RPMI8226 (cell line): ENCODE measurements at regions not wholly inside any gene's neighbourhood (a gene's known extent, or its start where the extent isn't known, plus 50 kb on each side); places are given as distances from the start of the nearest gene placed in this dataset.

ENCODE experiments used
- DNase-seq: peaks from one replicate; pipeline ENCODE4 v3.0.0-alpha.2; 2015

GRCh38 chr16:55126456-55126855 is 195.8 kb downstream of the IRX5 start:
- DNase-seq = no peak

GRCh38 chr16:55130456-55130855 is 193.5 kb upstream of the IRX6 start:
- no peak for DNase-seq

- DNase-seq = no peak
Observed at GRCh38 chr16:55130911-55131310, 193.1 kb upstream of the IRX6 start.

GRCh38 chr16:55133654-55134053 is 190.3 kb upstream of the IRX6 start:
- DNase-seq = no peak

- no peak for DNase-seq
Observed at GRCh38 chr16:55136356-55137150, 187.4 kb upstream of the IRX6 start.

GRCh38 chr16:55138298-55138697 is 185.7 kb upstream of the IRX6 start:
- no peak for DNase-seq

- no peak for DNase-seq
Observed at GRCh38 chr16:55142405-55142804, 181.6 kb upstream of the IRX6 start.

GRCh38 chr16:55144651-55145050 is 179.4 kb upstream of the IRX6 start:
- no peak for DNase-seq

GRCh38 chr16:55145771-55146603 is 178.0 kb upstream of the IRX6 start:
- no peak for DNase-seq

- DNase-seq = no peak
Observed at GRCh38 chr16:55146966-55147365, 177.0 kb upstream of the IRX6 start.

- no peak for DNase-seq
Observed at GRCh38 chr16:55147396-55147795, 176.6 kb upstream of the IRX6 start.

- no peak for DNase-seq
Observed at GRCh38 chr16:55149622-55150021, 174.4 kb upstream of the IRX6 start.

GRCh38 chr16:55151561-55152305 is 172.3 kb upstream of the IRX6 start:
- DNase-seq = no peak

GRCh38 chr16:55152875-55153390 is 171.1 kb upstream of the IRX6 start:
- DNase-seq = no peak

GRCh38 chr16:55154262-55154661 is 169.7 kb upstream of the IRX6 start:
- DNase-seq = no peak

- no peak for DNase-seq
Observed at GRCh38 chr16:55154956-55155355, 169.0 kb upstream of the IRX6 start.

GRCh38 chr16:55155815-55156214 is 168.2 kb upstream of the IRX6 start:
- no peak for DNase-seq

GRCh38 chr16:55169780-55170179 is 154.2 kb upstream of the IRX6 start:
- no peak for DNase-seq

GRCh38 chr16:55171241-55171640 is 152.8 kb upstream of the IRX6 start:
- no peak for DNase-seq

GRCh38 chr16:55175389-55175788 is 148.6 kb upstream of the IRX6 start:
- DNase-seq = no peak

GRCh38 chr16:55176901-55177300 is 147.1 kb upstream of the IRX6 start:
- no peak for DNase-seq

- no peak for DNase-seq
Observed at GRCh38 chr16:55179411-55179810, 144.6 kb upstream of the IRX6 start.

GRCh38 chr16:55179852-55180585 is 144.0 kb upstream of the IRX6 start:
- DNase-seq = no peak
